ENCODE measurements at regions not wholly inside any gene's neighbourhood (a gene's known extent, or its start where the extent isn't known, plus 50 kb on each side); places are given as distances from the start of the nearest gene placed in this dataset.
A peak's percentile ranks its signal among the peaks of the same experiment; 100 is the strongest.

DNA sequence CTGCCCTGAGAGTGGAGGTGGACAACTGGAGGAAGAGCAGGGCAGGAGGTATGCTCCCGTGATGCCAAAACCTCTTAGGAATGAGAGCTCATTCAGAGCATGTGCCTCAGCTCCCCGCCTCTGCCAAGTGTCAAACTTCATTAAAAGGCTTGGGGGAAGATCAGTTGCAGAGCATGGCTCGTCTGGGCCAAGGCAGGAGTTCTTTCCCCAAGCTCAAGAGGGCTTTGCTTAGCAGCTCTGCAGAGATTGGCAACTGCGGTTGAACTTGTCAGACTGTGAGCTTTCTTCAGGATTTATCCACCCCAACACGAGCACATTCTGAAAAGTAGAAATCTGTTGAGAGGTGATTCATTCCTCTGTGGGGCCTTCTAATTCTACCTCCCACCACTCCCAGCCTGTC is 248.1 kb downstream of the HS3ST3A1 start:
- no peak for DNase-seq (ENCODE audit: low read depth)

GRCh38 chr17:13352747-13353415 is 248.8 kb downstream of the HS3ST3A1 start:
- no peak for DNase-seq (ENCODE audit: low read depth)

DNA sequence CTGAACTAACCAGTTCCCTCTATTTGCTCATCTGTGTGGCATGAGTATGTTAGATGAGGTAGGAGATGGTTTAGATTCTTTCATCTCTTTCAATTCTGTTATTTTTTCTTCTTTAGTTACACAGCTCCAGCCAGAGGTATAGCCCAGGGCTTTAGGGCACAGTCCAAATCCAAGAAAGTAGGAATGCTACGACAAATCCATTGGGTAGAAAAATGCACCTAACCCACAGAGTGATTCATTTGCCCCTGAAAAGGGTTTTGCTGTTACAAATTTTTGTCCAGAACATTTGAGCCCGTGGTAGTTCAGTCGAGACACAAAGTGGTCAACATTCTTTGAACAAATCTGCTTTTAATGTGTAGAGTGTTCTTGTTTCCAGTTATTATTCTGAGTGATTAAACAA is 250.7 kb downstream of the HS3ST3A1 start:
- no peak for DNase-seq (ENCODE audit: low read depth)

DNA sequence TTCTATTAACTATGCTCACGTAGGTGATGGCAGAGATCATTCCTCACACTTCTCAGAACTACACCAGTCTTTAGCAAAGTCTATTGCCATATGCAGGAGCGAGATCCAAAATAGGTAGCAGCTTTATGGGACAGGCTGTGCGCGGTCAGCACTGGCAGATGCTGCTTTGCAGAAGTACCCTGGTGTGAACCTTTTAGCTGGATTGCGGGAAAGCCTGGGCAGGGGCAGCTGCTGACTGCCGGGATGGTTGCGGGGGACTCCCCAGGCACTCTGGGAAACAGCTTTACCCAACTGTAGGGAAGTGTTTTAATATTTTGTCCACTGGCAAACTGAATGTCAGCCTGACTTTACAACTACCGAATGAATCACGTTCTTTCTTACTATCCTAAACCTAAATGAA is 251.3 kb downstream of the HS3ST3A1 start:
- DNase-seq (ENCODE audit: low read depth): no peak

DNA sequence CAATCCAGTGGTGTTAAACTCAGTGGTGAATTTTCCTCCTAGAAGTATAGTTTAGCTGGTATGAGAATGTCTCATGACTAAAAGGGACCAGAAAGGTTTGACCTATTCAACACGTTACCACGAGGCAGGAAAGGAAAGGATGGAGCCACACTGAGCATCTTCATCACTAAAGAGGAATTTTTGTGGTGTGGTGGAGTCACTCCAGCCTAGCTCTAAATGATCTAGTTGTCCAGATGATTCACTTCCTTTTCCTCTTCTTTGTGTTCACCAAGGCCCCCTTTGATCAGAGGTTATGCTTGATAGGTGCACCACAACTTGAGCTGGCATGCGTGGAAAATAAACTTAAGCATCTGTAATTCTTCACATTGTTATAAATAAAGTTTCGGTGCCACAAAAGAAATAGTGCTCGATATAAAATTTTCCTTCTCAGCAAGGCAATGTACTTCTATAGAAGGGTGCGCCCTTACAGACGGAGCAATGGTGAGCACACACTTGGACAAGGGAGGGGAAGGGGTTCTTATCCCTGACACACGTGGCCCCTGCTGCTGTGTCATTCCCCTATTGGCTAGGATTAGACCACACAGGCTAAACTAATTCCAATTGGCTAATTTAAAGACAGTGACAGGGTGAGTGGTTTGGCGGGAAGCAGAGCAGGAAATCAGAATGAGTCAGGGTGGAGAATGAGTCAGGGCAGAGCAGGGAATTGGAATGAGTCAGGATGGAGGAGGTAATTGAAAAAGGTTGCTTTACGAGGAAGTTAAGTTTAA is 254.6 kb downstream of the HS3ST3A1 start:
- DNase-seq (ENCODE audit: low read depth): peak; percentile 97

- DNase-seq (ENCODE audit: low read depth): no peak
Measured at GRCh38 chr17:13346592-13346991, 255.1 kb downstream of the HS3ST3A1 start.

- peak; percentile 97 for DNase-seq (ENCODE audit: low read depth)
Measured at GRCh38 chr17:13346081-13346533, 255.6 kb downstream of the HS3ST3A1 start.

- no peak for DNase-seq (ENCODE audit: low read depth)
Measured at GRCh38 chr17:13338421-13338820, 263.3 kb downstream of the HS3ST3A1 start.

- no peak for DNase-seq (ENCODE audit: low read depth)
Measured at GRCh38 chr17:13337864-13338371, 263.8 kb downstream of the HS3ST3A1 start.

- no peak for DNase-seq (ENCODE audit: low read depth)
Measured at GRCh38 chr17:13337151-13337550, 264.6 kb downstream of the HS3ST3A1 start.

GRCh38 chr17:13334374-13334773 is 267.4 kb downstream of the HS3ST3A1 start:
- DNase-seq (ENCODE audit: low read depth): no peak

DNA sequence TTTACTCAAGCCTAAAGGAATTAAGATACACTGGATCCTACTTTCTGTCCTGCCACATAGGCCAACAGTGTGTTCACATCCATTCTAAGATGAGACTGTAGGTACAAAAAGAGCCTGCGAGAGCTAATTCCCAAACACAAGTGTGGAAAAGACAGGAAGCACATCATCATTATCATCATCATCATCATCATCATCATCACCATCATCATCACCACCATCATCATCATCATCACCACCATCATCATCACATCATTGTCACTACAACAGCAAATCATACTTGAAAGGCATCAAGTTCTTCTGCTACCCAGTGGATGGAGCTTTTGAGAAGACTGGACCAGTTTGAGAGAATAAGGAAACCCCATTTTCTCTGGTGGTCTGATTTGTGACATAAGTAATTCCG is 268.1 kb downstream of the HS3ST3A1 start:
- no peak for DNase-seq (ENCODE audit: low read depth)

GRCh38 chr17:13332207-13332606 is 269.5 kb downstream of the HS3ST3A1 start:
- no peak for DNase-seq (ENCODE audit: low read depth)

DNA sequence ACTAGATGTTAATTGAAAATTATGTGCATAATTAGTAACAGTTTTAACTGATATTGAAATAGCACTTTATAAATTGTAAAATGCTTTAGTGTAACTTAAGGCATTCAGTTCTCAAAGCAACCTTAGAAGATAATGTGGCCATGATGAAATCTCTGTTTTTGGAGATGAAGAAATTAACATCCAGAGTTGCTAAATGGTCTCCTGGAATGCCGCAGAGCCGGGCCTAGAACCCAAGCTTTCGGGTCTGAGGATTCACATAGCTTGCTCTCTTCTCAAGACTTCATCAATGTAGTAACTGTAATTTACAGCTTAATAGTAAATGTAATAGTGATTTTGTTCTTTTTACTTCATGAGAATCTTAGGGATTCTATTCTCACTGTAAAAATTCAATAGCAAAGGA is 272.3 kb downstream of the HS3ST3A1 start:
- no peak for DNase-seq (ENCODE audit: low read depth)

DNA sequence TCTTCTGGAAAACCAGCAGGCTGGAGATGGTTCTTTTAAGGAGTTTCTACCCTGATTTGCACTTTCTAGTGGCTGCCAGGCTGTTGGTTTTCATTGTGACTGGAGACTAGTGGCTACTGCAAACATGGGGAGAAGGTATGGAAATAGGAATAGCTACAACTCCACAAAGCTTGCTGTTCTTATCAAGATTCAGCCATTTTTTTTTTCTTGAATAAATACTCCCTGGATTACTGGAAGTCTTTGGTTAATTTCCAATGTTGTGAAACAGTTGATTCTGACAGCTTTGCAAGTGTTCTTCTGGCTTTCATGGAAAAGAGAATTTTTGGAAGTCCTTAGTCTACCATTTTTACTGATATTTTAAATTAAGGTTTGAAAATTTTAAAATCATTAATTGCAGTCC is 277.7 kb downstream of the HS3ST3A1 start:
- DNase-seq (ENCODE audit: low read depth): no peak

GRCh38 chr17:13321951-13322701 is 279.6 kb downstream of the HS3ST3A1 start:
- DNase-seq (ENCODE audit: low read depth): no peak

DNA sequence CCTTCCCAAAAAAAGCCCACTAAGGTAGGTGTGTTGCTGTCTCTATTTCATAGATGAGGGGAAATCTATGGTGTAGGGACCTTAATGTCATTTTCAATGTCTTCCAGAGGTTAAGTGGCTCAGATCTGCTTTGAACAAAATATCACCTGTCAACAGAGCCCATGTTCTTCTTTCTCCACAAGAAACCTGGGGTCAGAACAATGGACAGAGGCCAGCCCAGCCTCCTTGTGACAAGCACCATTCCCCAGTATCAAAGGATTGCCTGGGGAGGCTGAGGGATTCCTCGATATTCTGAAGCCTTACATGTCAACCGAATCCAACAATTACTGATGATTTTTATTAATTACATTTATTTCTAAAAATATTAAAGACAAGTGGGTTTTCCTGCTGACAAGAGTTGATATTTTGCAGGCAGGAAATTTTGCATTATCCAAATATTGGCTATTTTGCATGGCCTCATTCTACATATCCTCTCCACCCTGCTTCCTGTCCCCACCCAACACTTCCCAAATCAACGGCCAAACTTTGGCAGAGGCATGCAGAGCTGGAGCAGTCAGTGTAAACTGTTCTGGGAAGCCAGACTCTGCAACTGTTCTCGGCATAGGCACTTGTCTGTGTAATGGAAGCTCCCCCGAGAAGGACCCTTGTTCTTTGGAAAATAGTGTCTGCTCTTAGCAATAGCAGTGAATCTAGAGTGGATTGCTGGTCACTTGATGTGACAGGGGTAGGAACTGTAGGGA is 281.5 kb downstream of the HS3ST3A1 start:
- no peak for DNase-seq (ENCODE audit: low read depth)

DNA sequence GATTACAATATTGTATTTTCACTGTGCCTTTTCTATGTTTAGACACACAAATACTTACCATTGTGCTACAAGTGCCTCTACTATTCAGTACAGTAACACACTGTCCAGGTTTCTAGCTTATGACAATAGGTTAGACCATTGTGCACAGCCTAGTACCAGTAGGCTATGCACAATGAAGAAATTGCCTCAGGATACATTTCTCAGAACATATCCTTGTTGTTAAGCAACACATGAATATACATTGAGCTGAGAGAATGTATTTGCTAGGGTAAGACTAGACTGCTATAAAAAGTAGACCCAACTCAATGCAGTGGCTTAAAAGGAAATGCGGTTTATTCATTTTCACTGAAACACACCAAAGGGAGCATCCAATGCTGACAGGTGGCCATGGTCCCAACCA is 285.1 kb downstream of the HS3ST3A1 start:
- no peak for DNase-seq (ENCODE audit: low read depth)

DNA sequence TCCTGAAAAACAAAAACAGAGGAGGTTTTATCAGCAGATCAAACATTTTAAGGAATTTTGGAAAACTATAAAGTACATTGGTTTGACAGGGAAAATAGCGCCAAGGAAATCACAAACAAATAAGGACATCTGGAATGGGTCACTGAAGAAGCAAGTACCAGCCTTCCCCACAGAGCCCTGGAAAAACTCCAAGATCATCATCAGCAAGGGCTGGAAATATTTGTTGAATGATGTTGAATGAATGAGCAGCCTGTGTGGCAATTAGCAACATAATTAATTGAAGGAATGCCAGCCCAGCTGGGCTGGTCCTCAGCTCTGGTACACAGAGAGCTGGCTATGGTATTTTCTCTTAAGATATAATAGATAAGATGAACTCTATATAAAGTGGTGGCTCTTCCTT is 290.4 kb downstream of the HS3ST3A1 start:
- peak; percentile 19 for DNase-seq (ENCODE audit: low read depth)

- no peak for DNase-seq (ENCODE audit: low read depth)
Measured at GRCh38 chr17:13310858-13311257, 290.9 kb downstream of the HS3ST3A1 start.

GRCh38 chr17:13306310-13306962 is 288.6 kb upstream of the ELAC2 start:
- DNase-seq (ENCODE audit: low read depth): peak; percentile 74
